Lung (tissue), 11 donors: ENCODE measurements at regions not wholly inside any gene's neighbourhood (a gene's known extent, or its start where the extent isn't known, plus 50 kb on each side); places are given as distances from the start of the nearest gene placed in this dataset.

Source experiments
- ATAC-seq: fragments of 200-7000 bp; cut with Tn5 transposase; one replicate; pipeline ENCODE4 v1.9.1; 2020; ENCODE audit warnings: moderate number of reproducible peaks; ENCODE audit not compliant: insufficient read depth, low FRiP score
- DNase-seq, 3 donors: peaks; one replicate each; pipeline ENCODE4 v3.0.0-alpha.2; 2013 to 2017
- H3K27ac ChIP-seq, 2 donors: one replicate each; pipeline ENCODE4 v1.5.1; 2013; ENCODE audit warnings: mild to moderate bottlenecking in 2 of 2, moderate library complexity in 2 of 2, control low read depth in 1 of 2, inconsistent platforms in 1 of 2, low read depth in 1 of 2, low read length in 1 of 2
- H3K27me3 ChIP-seq, 3 donors: one replicate each; pipeline ENCODE4 v1.5.1; 2013; ENCODE audit warnings: low read length in 2 of 3; ENCODE audit not compliant: control insufficient read depth in 3 of 3, insufficient read depth in 3 of 3
- H3K36me3 ChIP-seq, 4 donors: one replicate each; pipeline ENCODE4 v1.5.1; 2013; ENCODE audit warnings: low read length in 4 of 4, mild to moderate bottlenecking in 1 of 4, moderate library complexity in 1 of 4; ENCODE audit not compliant: control insufficient read depth in 4 of 4, insufficient read depth in 4 of 4
- H3K4me1 ChIP-seq, 5 donors: one replicate each; pipeline ENCODE4 v1.5.1; 2013; ENCODE audit warnings: low read length in 5 of 5, mild to moderate bottlenecking in 2 of 5, moderate library complexity in 1 of 5; ENCODE audit not compliant: control insufficient read depth in 5 of 5, insufficient read depth in 5 of 5
- H3K4me3 ChIP-seq: one replicate; pipeline ENCODE4 v1.5.1; 2013; ENCODE audit warnings: mild to moderate bottlenecking, control low read depth, moderate library complexity
- H3K9ac ChIP-seq, 2 donors: one replicate each; pipeline ENCODE4 v1.5.1; 2013; ENCODE audit warnings: low read length in 2 of 2, control low read depth in 1 of 2; ENCODE audit not compliant: insufficient read depth in 1 of 2
- H3K9me3 ChIP-seq, 4 donors: one replicate each; pipeline ENCODE4 v1.5.1; 2013; ENCODE audit warnings: low read length in 3 of 4, mild to moderate bottlenecking in 1 of 4, moderate library complexity in 1 of 4; ENCODE audit not compliant: control insufficient read depth in 4 of 4, insufficient read depth in 3 of 4
- CTCF ChIP-seq: IDR thresholded peaks from 2 replicates; pipeline ENCODE4 v1.5.1; 2012; ENCODE audit warnings: mild to moderate bottlenecking; ENCODE audit errors: control extremely low read depth, extremely low read depth
- WGBS, 2 donors: extraction: QIAGEN DNeasy Blood & Tissue Kit; methylation state at CpG; one replicate each; pipeline ENCODE4 v1.1.7; 2013; 5-methylcytosine and 5-hydroxymethylcytosine counted together
- donor health status: control.
- donor health status: control.
- donor health status: Bipolar disorder and iron deficiency.
- donor health status: healthy.
- donor health status: DM: yes; HTN: yes; CAD: no.

- no peak for TF ChIP-seq CTCF
- H3K27me3 ChIP-seq: no peaks in the 10 kb centered on the region
- no peak overlapping the region for H3K4me3 ChIP-seq
- no peaks in the 10 kb centered on the region for H3K4me1 ChIP-seq
- WGBS, 2 donors: 92 to 95% methylated on average over 5 of the region's 5 CpGs
- no peak overlapping the region for H3K9ac ChIP-seq
- no peaks in the 10 kb centered on the region for H3K9me3 ChIP-seq
- ATAC-seq: no peak
- no peaks in the 10 kb centered on the region for H3K36me3 ChIP-seq
- DNase-seq: no peak
- H3K27ac ChIP-seq: no peak overlapping the region
Observed at GRCh38 chr13:73497430-73497829, 438.6 kb downstream of the KLF5 start.

- Histone ChIP-seq H3K27ac (no peak overlapping the region), H3K36me3 (no peaks in the 10 kb centered on the region), H3K4me1 (no peaks in the 10 kb centered on the region), H3K9me3 (no peaks in the 10 kb centered on the region), H3K9ac (no peak overlapping the region), H3K27me3 (no peaks in the 10 kb centered on the region), H3K4me3 (no peak overlapping the region)
- TF ChIP-seq CTCF: no peak
- DNase-seq: no peak
- 83 to 88% methylated on average over 3 of the region's 3 CpGs for WGBS, 2 donors
- ATAC-seq: no peak
Observed at GRCh38 chr13:73496711-73497110, 437.9 kb downstream of the KLF5 start.

GRCh38 chr13:73492811-73493210 lies 434.0 kb downstream of the KLF5 start:
- Histone ChIP-seq H3K9ac (no peak overlapping the region), H3K36me3 (no peaks in the 10 kb centered on the region), H3K4me1 (no peaks in the 10 kb centered on the region), H3K9me3 (no peaks in the 10 kb centered on the region), H3K4me3 (no peak overlapping the region), H3K27me3 (no peaks in the 10 kb centered on the region), H3K27ac (no peak overlapping the region)
- ATAC-seq: no peak
- 32 to 61% methylated on average over 1 of the region's 1 CpG for WGBS, 2 donors
- DNase-seq: no peak
- no peak for TF ChIP-seq CTCF

- Histone ChIP-seq H3K27ac (no peak overlapping the region), H3K9me3 (no peaks in the 10 kb centered on the region), H3K4me1 (no peaks in the 10 kb centered on the region), H3K4me3 (no peak overlapping the region), H3K36me3 (no peaks in the 10 kb centered on the region), H3K9ac (no peak overlapping the region), H3K27me3 (no peaks in the 10 kb centered on the region)
- ATAC-seq: no peak
- no peak for TF ChIP-seq CTCF
- DNase-seq: peak in 1 of 3 donors; percentile 11
- WGBS, 2 donors: 88 to 93% methylated on average over 1 of the region's 1 CpG
Observed at GRCh38 chr13:73482556-73482955, 423.8 kb downstream of the KLF5 start.
